Neural cell (in vitro differentiated cells): ENCODE measurements at regions not wholly inside any gene's neighbourhood (a gene's known extent, or its start where the extent isn't known, plus 50 kb on each side); places are given as distances from the start of the nearest gene placed in this dataset.

Experiments
- H2AFZ ChIP-seq: fragments of 200-600, 300-800 bp; sonication (generic), shearing (Covaris generic); 2 replicates; pipeline ENCODE4 v1.6.0; 2014; ENCODE audit warnings: low read depth, mild to moderate bottlenecking, antibody characterized with exemption, low read length, moderate library complexity
- H3F3A ChIP-seq: fragments of 200-600 bp; shearing (Covaris generic); 2 replicates; pipeline ENCODE4 v1.6.1; 2016; ENCODE audit warnings: mild to moderate bottlenecking, moderate library complexity, mixed read lengths, antibody characterized with exemption, low read length; ENCODE audit not compliant: insufficient read depth, poor library complexity, severe bottlenecking
- H3K27ac ChIP-seq: fragments of 200-600, 300-800 bp; sonication (generic), shearing (Covaris generic); 2 replicates; pipeline ENCODE4 v1.5.1; 2014; ENCODE audit warnings: mild to moderate bottlenecking, low read length, moderate library complexity
- H3K27me3 ChIP-seq: fragments of 300-800, 200-600 bp; sonication (generic), shearing (Covaris generic); 2 replicates; pipeline ENCODE4 v1.6.0; 2014; ENCODE audit warnings: mild to moderate bottlenecking, low read depth, low read length, moderate library complexity; ENCODE audit not compliant: insufficient read depth
- H3K36me3 ChIP-seq: fragments of 300-800, 200-600 bp; sonication (generic), shearing (Covaris generic); 2 replicates; pipeline ENCODE4 v1.5.1; 2014; ENCODE audit warnings: mild to moderate bottlenecking, antibody characterized with exemption, low read length, moderate library complexity; ENCODE audit not compliant: insufficient read depth
- H3K4me2 ChIP-seq: fragments of 300-800, 200-600 bp; sonication (generic), shearing (Covaris generic); 2 replicates; pipeline ENCODE4 v1.6.0; 2014; ENCODE audit warnings: mild to moderate bottlenecking, low read length
- H3K4me3 ChIP-seq: fragments of 300-800, 200-600 bp; sonication (generic), shearing (Covaris generic); 2 replicates; pipeline ENCODE4 v1.5.1; 2014; ENCODE audit warnings: mild to moderate bottlenecking, low read length, moderate library complexity
- H3K79me2 ChIP-seq: fragments of 200-600 bp; shearing (Covaris generic); replicated peaks from 2 replicates; pipeline ENCODE4 v1.6.0; 2014; ENCODE audit warnings: mild to moderate bottlenecking, low read length, moderate library complexity; ENCODE audit not compliant: insufficient read depth
- H3K9ac ChIP-seq: fragments of 300-800, 200-600 bp; sonication (generic), shearing (Covaris generic); 2 replicates; pipeline ENCODE4 v1.6.1; 2016; ENCODE audit warnings: mild to moderate bottlenecking, low read length, mixed read lengths
- H3K9me2 ChIP-seq: fragments of 200-600 bp; shearing (Covaris generic); 2 replicates; pipeline ENCODE4 v1.6.1; 2016; ENCODE audit warnings: mild to moderate bottlenecking, low read length, mixed read lengths; ENCODE audit not compliant: insufficient read depth
- H3K9me3 ChIP-seq: fragments of 200-600, 300-800 bp; sonication (generic), shearing (Covaris generic); 2 replicates; pipeline ENCODE4 v1.6.1; 2016; ENCODE audit warnings: mild to moderate bottlenecking, mixed run types, low read length, moderate library complexity, mixed read lengths
- H4K20me1 ChIP-seq: fragments of 200-600 bp; shearing (Covaris generic); 2 replicates; pipeline ENCODE4 v1.6.1; 2016; ENCODE audit warnings: mild to moderate bottlenecking, mixed run types; ENCODE audit not compliant: insufficient read depth
- EP300 ChIP-seq: fragments of 450-650 bp; conservative IDR thresholded peaks from 2 replicates; pipeline ENCODE4 v1.6.1; 2014; ENCODE audit warnings: antibody characterized with exemption, mild to moderate bottlenecking, moderate library complexity; ENCODE audit not compliant: poor library complexity, severe bottlenecking
- EZH2 ChIP-seq: fragments of 200-600, 300-800 bp; shearing (Covaris generic), sonication (generic); IDR thresholded peaks from 2 replicates; pipeline ENCODE4 v1.6.1; 2014; ENCODE audit warnings: antibody characterized with exemption, low read length, borderline replicate concordance, mild to moderate bottlenecking; ENCODE audit not compliant: insufficient read depth, poor library complexity, severe bottlenecking
- MXI1 ChIP-seq: fragments of 450-650 bp; conservative IDR thresholded peaks from 2 replicates; pipeline ENCODE4 v1.6.1; 2014; ENCODE audit warnings: antibody characterized with exemption, mild to moderate bottlenecking; ENCODE audit not compliant: poor library complexity, severe bottlenecking
- POLR2AphosphoS5 ChIP-seq: IDR thresholded peaks from 2 replicates; pipeline ENCODE4 v1.6.1; 2012
- RAD21 ChIP-seq: fragments of 450-650 bp; conservative IDR thresholded peaks from 2 replicates; pipeline ENCODE4 v1.6.1; 2014; ENCODE audit warnings: antibody characterized with exemption, mild to moderate bottlenecking, moderate library complexity
- SMC3 ChIP-seq: fragments of 450-650 bp; conservative IDR thresholded peaks from 2 replicates; pipeline ENCODE4 v1.6.1; 2014; ENCODE audit warnings: antibody characterized with exemption, mild to moderate bottlenecking, moderate library complexity; ENCODE audit not compliant: poor library complexity
- TAF1 ChIP-seq: IDR thresholded peaks from 2 replicates; pipeline ENCODE4 v1.6.1; 2012; ENCODE audit warnings: low read depth
- TF ChIP-seq, protein P1 (sequence below): fragments of 450-650 bp; IDR thresholded peaks from 2 replicates; pipeline ENCODE4 v1.5.1; 2014; ENCODE audit warnings: antibody characterized with exemption, mild to moderate bottlenecking, moderate library complexity; ENCODE audit not compliant: poor library complexity, severe bottlenecking
- TF ChIP-seq, protein P2 (sequence below): IDR thresholded peaks from 2 replicates; pipeline ENCODE4 v1.6.1; 2012; ENCODE audit warnings: borderline replicate concordance

DNA sequence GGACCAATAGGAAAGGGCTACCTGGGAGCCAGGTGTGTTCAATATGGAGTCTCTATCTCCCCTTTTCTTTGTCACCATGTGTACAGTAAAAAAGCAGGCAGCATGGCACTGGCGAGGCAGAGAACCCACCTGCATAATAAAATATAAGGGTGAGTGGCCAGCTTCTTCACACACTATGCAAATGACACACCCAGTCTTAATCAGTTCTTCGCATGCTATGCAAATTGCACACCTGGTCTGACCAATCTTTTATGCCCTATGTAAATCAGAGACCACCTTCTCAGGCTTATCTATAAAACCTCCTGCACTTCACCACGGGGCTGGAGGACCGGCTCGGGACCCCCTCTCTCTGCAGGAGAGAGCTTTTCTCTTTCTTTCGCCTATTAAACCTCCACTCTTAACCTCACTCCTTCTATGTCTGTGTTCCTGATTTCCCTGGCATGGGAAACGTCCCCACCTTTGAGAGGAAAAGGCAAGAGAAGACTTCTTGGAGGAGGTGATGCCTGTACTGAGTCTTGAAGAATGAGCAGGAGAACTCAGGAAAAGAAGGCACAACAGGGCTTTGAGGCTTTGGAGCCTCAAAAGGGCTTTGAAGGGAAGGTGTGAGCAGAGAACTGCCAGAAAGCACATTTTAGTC lies 502.1 kb downstream of the GRIN2A start:
- no peaks in the 10 kb centered on the region for H3K79me2 ChIP-seq
- no peaks in the 10 kb centered on the region for H4K20me1 ChIP-seq
- no peaks in the 10 kb centered on the region for H3K9me2 ChIP-seq
- H3K9me3 ChIP-seq: no peaks in the 10 kb centered on the region
- H3K4me2 ChIP-seq: no peak overlapping the region
- H3K9ac ChIP-seq: no peak overlapping the region
- TF ChIP-seq POLR2AphosphoS5 (no peak), TAF1 (no peak), SMC3 (no peak), MXI1 (no peak), RAD21 (no peak), EZH2 (no peak), EP300 (no peak)
- TF ChIP-seq, protein P1, sequence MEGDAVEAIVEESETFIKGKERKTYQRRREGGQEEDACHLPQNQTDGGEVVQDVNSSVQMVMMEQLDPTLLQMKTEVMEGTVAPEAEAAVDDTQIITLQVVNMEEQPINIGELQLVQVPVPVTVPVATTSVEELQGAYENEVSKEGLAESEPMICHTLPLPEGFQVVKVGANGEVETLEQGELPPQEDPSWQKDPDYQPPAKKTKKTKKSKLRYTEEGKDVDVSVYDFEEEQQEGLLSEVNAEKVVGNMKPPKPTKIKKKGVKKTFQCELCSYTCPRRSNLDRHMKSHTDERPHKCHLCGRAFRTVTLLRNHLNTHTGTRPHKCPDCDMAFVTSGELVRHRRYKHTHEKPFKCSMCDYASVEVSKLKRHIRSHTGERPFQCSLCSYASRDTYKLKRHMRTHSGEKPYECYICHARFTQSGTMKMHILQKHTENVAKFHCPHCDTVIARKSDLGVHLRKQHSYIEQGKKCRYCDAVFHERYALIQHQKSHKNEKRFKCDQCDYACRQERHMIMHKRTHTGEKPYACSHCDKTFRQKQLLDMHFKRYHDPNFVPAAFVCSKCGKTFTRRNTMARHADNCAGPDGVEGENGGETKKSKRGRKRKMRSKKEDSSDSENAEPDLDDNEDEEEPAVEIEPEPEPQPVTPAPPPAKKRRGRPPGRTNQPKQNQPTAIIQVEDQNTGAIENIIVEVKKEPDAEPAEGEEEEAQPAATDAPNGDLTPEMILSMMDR: no peak
- no peaks in the 10 kb centered on the region for H3F3A ChIP-seq
- H3K27me3 ChIP-seq: no peaks in the 10 kb centered on the region
- H3K27ac ChIP-seq: no peak overlapping the region
- no peaks in the 10 kb centered on the region for H3K36me3 ChIP-seq
- H3K4me3 ChIP-seq: no peak overlapping the region
- H2AFZ ChIP-seq: no peak overlapping the region

DNA sequence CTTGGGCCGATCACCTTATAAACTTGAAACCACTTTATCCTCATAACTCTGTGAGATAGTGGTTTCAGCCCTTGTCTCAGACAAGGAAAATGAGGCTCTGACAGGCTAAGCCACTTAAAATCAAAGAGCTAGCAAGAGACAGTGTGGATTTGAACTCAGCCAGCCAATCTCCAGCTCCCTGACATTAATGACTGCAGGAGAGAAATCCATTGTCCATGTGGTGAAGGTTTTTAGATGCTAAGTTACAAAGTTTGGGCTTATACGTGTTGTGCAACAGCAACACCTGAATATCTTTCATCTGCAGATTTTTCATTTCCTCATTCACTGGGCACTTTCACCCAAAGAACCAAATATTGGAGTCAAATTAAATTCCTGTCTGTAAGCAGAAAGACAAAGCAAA lies 501.3 kb downstream of the GRIN2A start:
- H3K9me3 ChIP-seq: no peaks in the 10 kb centered on the region
- H3K4me2 ChIP-seq: no peak overlapping the region
- no peak overlapping the region for H3K4me3 ChIP-seq
- H4K20me1 ChIP-seq: no peaks in the 10 kb centered on the region
- H3K9me2 ChIP-seq: no peaks in the 10 kb centered on the region
- no peaks in the 10 kb centered on the region for H3F3A ChIP-seq
- H3K27ac ChIP-seq: no peak overlapping the region
- H3K36me3 ChIP-seq: no peaks in the 10 kb centered on the region
- TF ChIP-seq MXI1 (no peak), POLR2AphosphoS5 (no peak), SMC3 (no peak), EP300 (no peak), TAF1 (no peak), RAD21 (no peak), EZH2 (no peak)
- TF ChIP-seq, protein P2, sequence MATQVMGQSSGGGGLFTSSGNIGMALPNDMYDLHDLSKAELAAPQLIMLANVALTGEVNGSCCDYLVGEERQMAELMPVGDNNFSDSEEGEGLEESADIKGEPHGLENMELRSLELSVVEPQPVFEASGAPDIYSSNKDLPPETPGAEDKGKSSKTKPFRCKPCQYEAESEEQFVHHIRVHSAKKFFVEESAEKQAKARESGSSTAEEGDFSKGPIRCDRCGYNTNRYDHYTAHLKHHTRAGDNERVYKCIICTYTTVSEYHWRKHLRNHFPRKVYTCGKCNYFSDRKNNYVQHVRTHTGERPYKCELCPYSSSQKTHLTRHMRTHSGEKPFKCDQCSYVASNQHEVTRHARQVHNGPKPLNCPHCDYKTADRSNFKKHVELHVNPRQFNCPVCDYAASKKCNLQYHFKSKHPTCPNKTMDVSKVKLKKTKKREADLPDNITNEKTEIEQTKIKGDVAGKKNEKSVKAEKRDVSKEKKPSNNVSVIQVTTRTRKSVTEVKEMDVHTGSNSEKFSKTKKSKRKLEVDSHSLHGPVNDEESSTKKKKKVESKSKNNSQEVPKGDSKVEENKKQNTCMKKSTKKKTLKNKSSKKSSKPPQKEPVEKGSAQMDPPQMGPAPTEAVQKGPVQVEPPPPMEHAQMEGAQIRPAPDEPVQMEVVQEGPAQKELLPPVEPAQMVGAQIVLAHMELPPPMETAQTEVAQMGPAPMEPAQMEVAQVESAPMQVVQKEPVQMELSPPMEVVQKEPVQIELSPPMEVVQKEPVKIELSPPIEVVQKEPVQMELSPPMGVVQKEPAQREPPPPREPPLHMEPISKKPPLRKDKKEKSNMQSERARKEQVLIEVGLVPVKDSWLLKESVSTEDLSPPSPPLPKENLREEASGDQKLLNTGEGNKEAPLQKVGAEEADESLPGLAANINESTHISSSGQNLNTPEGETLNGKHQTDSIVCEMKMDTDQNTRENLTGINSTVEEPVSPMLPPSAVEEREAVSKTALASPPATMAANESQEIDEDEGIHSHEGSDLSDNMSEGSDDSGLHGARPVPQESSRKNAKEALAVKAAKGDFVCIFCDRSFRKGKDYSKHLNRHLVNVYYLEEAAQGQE: no peak
- TF ChIP-seq, protein P1: no peak
- H2AFZ ChIP-seq: no peak overlapping the region
- H3K9ac ChIP-seq: no peak overlapping the region
- no peaks in the 10 kb centered on the region for H3K27me3 ChIP-seq
- H3K79me2 ChIP-seq: no peaks in the 10 kb centered on the region
